GM21367 (cell line): ENCODE measurements at regions not wholly inside any gene's neighbourhood (a gene's known extent, or its start where the extent isn't known, plus 50 kb on each side); places are given as distances from the start of the nearest gene placed in this dataset.

ENCODE experiments used
- ATAC-seq: cut with Tn5 transposase; IDR thresholded peaks from one replicate; pipeline ENCODE4 v1.9.1; 2021; ENCODE audit not compliant: unreplicated experiment

GRCh38 chr2:47238638-47239037 lies 62.3 kb upstream of the CALM2 start:
- ATAC-seq: no peak

- no peak for ATAC-seq
Observed at GRCh38 chr2:47237375-47238334, 61.3 kb upstream of the CALM2 start.

- ATAC-seq: no peak
Observed at GRCh38 chr2:47236503-47237215, 60.3 kb upstream of the CALM2 start.

GRCh38 chr2:47235132-47235531 lies 58.8 kb upstream of the CALM2 start:
- no peak for ATAC-seq

GRCh38 chr2:47234456-47234855 lies 58.1 kb upstream of the CALM2 start:
- no peak for ATAC-seq

GRCh38 chr2:47232738-47233415 lies 56.6 kb upstream of the CALM2 start:
- ATAC-seq: no peak

GRCh38 chr2:47230418-47230817 lies 54.1 kb upstream of the CALM2 start:
- no peak for ATAC-seq

- no peak for ATAC-seq
Observed at GRCh38 chr2:47227532-47228279, 51.4 kb upstream of the CALM2 start.

- ATAC-seq: no peak
Observed at GRCh38 chr2:47226923-47227220, 50.6 kb upstream of the CALM2 start.

- no peak for ATAC-seq
Observed at GRCh38 chr2:47226132-47226922, 50.0 kb upstream of the CALM2 start.
